GM21576 (cell line): ENCODE measurements at regions not wholly inside any gene's neighbourhood (a gene's known extent, or its start where the extent isn't known, plus 50 kb on each side); places are given as distances from the start of the nearest gene placed in this dataset.

Experiments used
- ATAC-seq: cut with Tn5 transposase; IDR thresholded peaks from one replicate; pipeline ENCODE4 v1.9.1; 2021; ENCODE audit warnings: mild to moderate bottlenecking, moderate library complexity; ENCODE audit not compliant: unreplicated experiment

DNA sequence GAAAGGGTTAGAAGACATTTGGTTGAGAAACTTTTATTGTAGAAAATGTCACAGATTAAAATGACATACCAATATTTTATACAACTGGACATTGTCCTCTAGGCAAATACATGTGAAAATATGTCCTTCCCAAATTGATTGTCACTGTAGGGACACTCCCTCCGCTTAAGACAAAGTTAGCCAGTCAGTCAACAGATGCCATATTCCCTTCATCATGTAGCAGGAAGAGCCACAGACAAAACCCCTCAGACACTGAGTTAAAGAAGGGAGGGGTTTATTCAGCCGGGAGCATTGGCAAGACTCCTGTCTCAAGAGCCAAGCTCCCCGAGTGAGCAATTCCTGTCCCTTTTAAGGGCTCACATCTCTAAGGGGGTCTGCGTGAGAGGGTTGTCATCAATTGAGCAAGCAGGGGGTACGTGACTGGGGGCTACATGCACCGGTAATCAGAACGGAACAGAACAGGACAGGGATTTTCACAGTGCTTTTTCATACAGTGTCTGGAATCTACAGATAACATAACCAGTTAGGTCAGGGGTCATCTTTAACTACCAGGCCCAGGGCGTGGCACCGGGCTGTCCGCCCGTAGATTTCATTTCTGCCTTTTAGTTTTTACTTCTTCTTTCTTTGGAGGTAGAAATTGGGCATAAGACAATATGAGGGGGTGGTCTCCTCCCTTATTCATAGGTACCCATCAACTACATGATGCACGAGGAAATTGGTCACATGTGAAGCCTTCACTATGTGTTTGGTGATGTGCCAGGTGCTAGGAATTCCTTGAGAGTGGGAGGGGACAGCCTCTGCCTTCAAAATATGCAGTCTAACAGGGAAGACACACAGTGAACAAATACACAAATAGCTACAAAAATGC, 155.7 kb upstream of the CDYL start:
- ATAC-seq: no peak

DNA sequence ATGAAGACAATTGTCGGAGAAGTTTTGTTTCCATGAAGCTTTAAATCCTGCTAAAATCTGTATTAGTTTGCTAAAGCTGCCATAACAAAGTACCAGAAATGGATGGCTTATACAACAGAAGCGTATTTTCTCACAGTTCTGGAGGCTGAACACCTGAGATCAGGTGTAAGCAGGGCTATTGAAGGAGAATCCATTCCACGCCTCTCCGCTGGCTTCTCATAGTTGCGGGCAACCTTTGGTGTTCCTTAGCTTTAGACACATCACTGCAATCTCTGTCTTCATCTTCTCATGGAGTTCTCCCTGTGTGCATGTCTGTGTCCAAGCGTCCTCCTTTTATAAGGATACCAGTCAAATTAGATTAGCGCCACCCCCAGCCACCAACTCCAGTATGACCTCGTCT, 159.9 kb upstream of the CDYL start:
- no peak for ATAC-seq

DNA sequence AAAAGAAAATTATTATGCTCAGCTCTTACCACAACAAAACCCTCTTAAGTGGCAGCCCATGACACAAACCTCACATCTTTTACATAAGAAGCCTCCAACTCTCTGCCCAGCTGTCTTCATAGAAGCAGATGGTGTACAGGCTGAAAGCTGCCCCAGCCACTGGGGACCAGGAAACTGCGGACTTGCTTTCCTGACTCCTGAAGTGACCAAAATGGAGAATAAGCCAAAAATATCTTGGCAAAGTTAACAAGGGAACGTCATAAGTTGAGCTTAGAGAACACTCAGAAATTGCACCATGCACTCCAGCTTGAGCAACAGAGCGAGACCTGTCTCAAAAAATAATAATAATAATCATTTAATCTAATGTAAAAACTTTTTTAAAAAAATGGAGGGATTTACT, 160.3 kb upstream of the CDYL start:
- no peak for ATAC-seq

DNA sequence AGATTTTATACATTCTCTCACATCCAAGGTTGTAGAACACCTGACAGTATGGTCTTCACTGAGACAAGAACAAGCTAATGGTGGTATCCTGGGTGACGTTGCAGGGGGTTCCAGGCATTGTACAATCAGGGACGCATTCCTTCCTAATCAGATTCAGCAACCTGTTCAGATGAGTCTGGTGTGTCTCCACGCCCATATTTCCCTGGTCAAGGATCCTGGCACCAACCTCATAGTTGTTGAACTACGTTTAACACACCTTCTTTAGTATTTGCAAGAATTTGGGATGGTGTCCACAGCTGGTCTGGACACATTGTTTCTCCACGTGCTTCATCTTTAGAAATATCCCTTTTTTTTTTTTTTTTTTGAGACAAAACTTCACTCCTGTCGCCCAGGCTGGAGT, 161.0 kb upstream of the CDYL start:
- ATAC-seq: no peak

GRCh38 chr6:4614637-4615036, 161.6 kb upstream of the CDYL start:
- ATAC-seq: no peak

GRCh38 chr6:4613795-4614194, 162.4 kb upstream of the CDYL start:
- no peak for ATAC-seq

DNA sequence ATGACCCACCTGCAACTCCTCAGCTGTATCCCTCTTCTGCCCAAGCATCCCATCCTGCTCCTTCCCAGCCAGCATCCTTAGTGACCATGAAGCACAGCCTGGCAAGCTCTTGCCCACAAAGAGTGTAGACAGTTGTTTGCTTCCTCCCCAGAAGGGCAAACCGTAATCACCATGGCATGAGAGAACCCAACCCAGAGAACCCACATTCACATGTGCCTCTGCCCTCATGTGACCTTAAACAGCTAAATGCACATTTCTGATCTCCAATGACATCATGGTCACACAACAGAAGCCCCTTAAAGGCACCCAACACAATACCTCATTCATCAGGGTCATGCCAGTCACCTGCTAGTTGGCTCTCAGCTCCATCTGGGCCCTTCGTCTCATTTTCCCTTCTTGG, 162.8 kb upstream of the CDYL start:
- no peak for ATAC-seq

DNA sequence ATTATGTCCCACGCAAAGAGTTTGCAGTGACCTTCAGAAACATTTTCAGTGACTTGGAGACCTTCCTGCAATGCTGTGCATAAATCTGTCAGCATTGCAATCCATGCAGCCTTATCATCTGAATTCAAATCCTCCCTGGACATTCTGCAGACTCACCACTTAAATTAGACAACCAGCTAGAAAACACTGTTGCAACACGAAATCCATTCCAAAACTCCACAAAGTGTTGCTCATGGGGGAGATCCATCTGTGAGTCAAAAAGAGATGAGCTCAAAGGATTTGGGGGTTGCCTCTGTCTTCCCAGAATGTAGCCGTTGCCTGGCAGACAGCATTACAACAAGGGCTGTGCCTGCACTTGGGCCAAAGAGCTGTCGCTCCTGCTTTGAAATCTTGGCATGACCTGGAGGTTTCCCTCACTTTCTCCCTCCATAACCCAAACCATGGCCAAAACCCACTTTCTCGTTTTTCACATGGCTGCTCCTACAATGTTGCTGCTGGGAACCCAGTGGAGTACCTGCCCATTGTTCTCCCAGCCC, 163.5 kb upstream of the CDYL start:
- no peak for ATAC-seq

- ATAC-seq: no peak
These were observed 164.6 kb upstream of the CDYL start for GRCh38 chr6:4611429-4612129.

GRCh38 chr6:4610256-4610655, 165.9 kb upstream of the CDYL start:
- ATAC-seq: no peak

DNA sequence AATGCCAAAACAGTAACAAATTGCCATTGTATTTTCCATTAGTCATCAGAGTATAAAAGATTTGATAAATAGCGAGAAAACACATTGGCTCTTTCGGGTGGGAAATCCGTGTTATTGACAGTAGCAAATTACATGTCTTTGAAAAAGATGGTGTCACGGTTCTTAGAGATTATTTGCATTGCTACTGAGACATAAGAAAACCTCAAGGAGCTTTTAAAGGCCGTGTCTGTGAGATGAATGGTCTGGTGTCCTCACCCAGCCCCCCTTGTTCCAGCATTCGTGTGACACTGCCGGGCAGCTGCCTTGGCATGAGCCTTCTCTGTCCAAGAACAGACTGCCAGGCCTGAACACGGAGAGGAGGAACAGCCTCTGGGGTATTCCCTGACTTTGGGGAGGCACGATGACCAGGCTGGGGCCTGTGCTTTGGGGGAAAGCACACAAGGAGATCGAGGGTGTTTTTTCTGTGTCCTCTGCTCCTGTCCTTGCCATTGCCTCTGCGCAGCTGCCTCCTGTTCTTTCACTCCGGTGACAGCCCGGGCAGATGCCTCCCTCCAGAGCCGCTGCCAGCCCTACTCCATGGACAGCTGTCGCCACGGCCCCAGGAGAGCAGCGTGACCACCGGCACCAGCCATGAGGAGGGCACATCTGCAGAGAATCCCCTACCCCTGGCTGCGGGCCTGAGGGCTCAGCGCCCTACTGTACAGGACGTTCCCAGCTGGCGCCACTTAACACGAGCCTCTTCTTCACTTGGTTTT, 167.7 kb upstream of the CDYL start:
- ATAC-seq: no peak

DNA sequence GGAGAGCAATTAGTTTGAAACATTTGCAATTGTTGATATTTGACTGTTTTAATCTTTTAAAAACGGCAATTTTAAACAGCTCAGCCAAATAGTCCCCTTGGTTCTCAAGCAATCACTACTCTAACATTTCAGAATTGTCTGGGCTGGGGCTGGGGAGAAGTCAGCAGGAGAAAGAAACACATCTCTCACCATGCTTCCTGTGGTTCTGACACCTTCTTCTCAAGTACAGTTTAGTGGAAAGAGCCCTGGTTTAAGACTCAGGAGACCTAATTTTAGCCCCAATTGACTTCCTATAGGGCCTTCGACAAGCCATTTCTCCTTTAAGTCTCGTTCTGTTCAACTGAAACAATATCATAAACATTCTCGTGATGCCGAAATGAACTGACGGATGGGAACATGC, 168.4 kb upstream of the CDYL start:
- ATAC-seq: no peak

- no peak for ATAC-seq
These were observed 169.1 kb upstream of the CDYL start for GRCh38 chr6:4606821-4607704.

DNA sequence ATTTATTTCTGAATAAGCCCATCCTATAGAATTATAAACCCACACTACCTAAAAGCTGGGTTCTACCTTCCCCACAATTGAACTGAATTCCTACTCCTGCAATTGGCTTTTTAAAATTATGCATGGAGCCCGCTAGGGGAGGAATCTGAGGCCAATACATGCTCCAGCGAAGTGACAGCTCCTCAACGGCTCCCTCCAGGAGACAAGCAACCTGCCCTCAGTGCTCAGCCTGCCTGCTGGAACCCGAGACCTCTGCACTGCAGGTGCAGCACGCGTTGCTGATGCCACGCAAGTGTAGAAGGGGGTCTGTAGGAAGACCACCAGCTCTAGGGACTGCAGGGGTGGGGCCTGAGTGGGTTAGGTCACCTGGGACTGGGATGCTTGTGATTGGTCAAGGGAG, 170.2 kb upstream of the CDYL start:
- ATAC-seq: no peak

GRCh38 chr6:4603856-4604369, 172.3 kb upstream of the CDYL start:
- ATAC-seq: no peak

DNA sequence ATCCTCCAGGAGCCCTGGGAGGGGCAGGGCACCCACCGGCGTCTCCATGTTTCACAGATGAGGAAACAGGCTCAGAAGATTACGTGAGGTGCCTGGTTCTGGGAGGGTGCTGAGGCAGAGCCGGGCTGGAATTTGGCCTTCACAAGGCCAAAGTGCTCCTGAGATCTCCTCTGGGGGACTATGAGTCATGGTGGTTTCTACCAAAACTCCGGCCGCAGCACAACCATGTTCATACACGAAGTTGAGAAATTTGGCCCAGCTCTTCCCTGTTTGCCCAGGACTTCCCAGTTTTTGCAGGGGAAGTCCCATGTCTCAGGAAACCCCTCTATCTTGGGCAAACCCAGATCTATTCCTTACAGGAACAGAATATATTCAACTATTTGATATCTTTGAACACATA, 172.9 kb upstream of the CDYL start:
- no peak for ATAC-seq

DNA sequence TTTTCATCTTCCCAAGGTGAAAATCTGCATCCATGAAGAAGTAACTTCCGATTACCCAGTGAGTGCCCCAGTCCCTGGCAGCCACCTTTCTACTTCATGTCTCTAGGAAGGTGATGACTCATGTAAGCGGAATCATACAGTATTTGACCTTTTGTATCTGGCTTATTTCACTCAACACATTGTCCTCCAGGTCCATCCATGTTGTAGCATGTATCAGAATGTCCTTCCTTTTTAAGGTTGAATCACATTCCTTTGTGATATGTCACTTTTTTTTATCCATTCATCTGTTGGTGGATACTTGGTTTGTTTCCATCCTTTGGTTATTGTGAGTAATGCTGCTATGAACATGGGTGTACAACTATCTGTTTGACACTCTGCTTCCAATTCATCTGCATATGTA, 176.3 kb upstream of the CDYL start:
- no peak for ATAC-seq

DNA sequence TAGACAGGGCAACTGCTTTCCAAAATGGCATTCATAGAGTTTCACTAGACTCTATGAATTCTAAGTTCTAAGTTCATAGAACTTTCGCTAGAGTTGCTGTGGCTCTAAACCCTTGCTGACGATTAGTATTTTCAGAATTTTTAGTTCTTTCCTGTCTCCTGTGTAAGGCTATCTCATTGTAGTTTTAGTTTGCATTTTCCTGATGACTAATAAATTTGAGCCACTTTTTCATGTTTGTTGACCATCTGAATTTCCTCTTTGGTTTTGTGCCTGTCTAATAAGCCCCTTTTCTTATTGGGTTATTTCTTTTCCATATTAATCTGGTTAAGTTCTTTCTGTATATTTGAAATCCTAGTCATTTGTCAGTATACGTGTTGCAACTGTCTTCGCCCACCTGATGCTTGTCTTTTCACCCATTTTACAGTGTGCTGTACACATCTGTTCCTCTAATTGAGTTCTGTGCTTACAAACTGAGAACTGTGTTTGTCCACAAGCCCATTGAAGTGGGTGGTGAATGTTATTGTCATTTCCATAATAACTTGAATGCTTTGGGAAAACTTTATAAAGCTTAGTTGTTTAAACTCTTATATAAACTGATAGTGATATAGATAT, 177.7 kb upstream of the CDYL start:
- ATAC-seq: no peak

DNA sequence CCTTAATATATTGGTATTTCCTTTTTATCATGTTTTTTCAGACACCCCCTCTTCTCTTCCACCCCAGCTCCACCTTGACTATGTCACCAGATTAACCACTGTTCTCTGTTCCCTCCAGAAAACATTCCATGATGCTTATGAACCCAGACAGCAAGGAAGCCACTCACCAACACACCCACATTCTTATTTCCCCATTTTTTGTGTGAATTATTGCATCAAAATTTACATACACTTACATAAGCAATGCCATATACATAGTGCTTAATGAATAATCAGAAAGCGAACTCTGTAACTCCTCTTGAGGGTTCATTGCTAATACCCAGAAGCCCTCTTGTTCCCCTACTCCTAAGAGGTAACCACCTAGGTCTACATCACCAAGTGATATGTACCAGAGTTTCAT, 182.3 kb upstream of the CDYL start:
- ATAC-seq: no peak

- no peak for ATAC-seq
These were observed 184.2 kb upstream of the CDYL start for GRCh38 chr6:4592026-4592425.
